ENCODE measurements at regions not wholly inside any gene's neighbourhood (a gene's known extent, or its start where the extent isn't known, plus 50 kb on each side); places are given as distances from the start of the nearest gene placed in this dataset.

GRCh38 chr14:78119440-78119839 is 50.7 kb upstream of the NRXN3 start:
- TF ChIP-seq CTCF (IDR thresholded peaks at IDR 0.05) (no peak), POLR2A (IDR thresholded peaks at IDR 0.05) (no peak)
- 83 to 92% (median 90%) methylated on average over 3 of the region's 3 CpGs for WGBS, 4 donors

More at GRCh38 chr14:78119440-78119839, 50.7 kb upstream of the NRXN3 start:
- H3K4me1 ChIP-seq (replicated peaks in 1 of 2): no peaks in the 10 kb centered on the region
- H3K27me3 ChIP-seq: no peaks in the 10 kb centered on the region
- DNase-seq: no peak
- intact Hi-C loops (cut with DNase I): no loop called here
- H3K36me3 ChIP-seq (replicated peaks in 1 of 2): no peaks in the 10 kb centered on the region
- H3K9me3 ChIP-seq (replicated peaks in 1 of 3): no peaks in the 10 kb centered on the region
- H3K4me3 ChIP-seq: no peak overlapping the region
- no peak overlapping the region for H3K27ac ChIP-seq

All from adrenal gland (tissue), 9 donors.